IPS-NIHi11 (cell line): ENCODE measurements at regions not wholly inside any gene's neighbourhood (a gene's known extent, or its start where the extent isn't known, plus 50 kb on each side); places are given as distances from the start of the nearest gene placed in this dataset.

Source experiments
- DNase-seq: peaks from one replicate; pipeline ENCODE4 v3.0.0; 2012; ENCODE audit warnings: mixed read lengths, low spot score

- no peak for DNase-seq
Measured at GRCh38 chr16:86913886-86914285, 335.5 kb downstream of the FOXL1 start.

- no peak for DNase-seq
Measured at GRCh38 chr16:86914876-86915717, 336.7 kb downstream of the FOXL1 start.

- DNase-seq, result no peak
Measured at GRCh38 chr16:86917471-86918365, 339.4 kb downstream of the FOXL1 start.

- no peak for DNase-seq
Measured at GRCh38 chr16:86918637-86919036, 340.3 kb downstream of the FOXL1 start.

- DNase-seq, result no peak
Measured at GRCh38 chr16:86919078-86919477, 340.7 kb downstream of the FOXL1 start.

- DNase-seq, result no peak
Measured at GRCh38 chr16:86919578-86920305, 341.4 kb downstream of the FOXL1 start.

- DNase-seq, result no peak
Measured at GRCh38 chr16:86921289-86921688, 342.9 kb downstream of the FOXL1 start.

GRCh38 chr16:86922311-86922710 lies 344.0 kb downstream of the FOXL1 start:
- DNase-seq, result no peak

- no peak for DNase-seq
Measured at GRCh38 chr16:86923656-86924055, 345.3 kb downstream of the FOXL1 start.

GRCh38 chr16:86924537-86924936 lies 346.2 kb downstream of the FOXL1 start:
- DNase-seq, result no peak

GRCh38 chr16:86925067-86925791 lies 346.9 kb downstream of the FOXL1 start:
- DNase-seq, result no peak

- DNase-seq, result no peak
Measured at GRCh38 chr16:86926181-86927094, 348.1 kb downstream of the FOXL1 start.

- DNase-seq, result no peak
Measured at GRCh38 chr16:86927699-86928098, 349.4 kb downstream of the FOXL1 start.

GRCh38 chr16:86928523-86929011 lies 350.2 kb downstream of the FOXL1 start:
- DNase-seq, result no peak

- DNase-seq, result peak; percentile 50
Measured at GRCh38 chr16:86929057-86929871, 350.9 kb downstream of the FOXL1 start.

- no peak for DNase-seq
Measured at GRCh38 chr16:86930001-86930400, 351.7 kb downstream of the FOXL1 start.

GRCh38 chr16:86930663-86931373 lies 352.5 kb downstream of the FOXL1 start:
- no peak for DNase-seq

GRCh38 chr16:86931410-86931941 lies 353.1 kb downstream of the FOXL1 start:
- DNase-seq, result no peak
